G401 (cell line): ENCODE measurements at regions not wholly inside any gene's neighbourhood (a gene's known extent, or its start where the extent isn't known, plus 50 kb on each side); places are given as distances from the start of the nearest gene placed in this dataset.

ENCODE experiments used
- DNase-seq: peaks from one replicate; pipeline ENCODE4 v3.0.0-alpha.2; 2015; ENCODE audit warnings: low spot score
- in situ Hi-C: cut with HindIII; loops from 2 replicates; pipeline ENCODE4 v1.10.0; 2016; ENCODE audit warnings: low sequenced_read_pairs, mixed read lengths

GRCh38 chr9:25613709-25614108 is 64.5 kb downstream of the TUSC1 start:
- in situ Hi-C loops, result no loop called here
- DNase-seq, result no peak

- DNase-seq, result no peak
- in situ Hi-C loops, result no loop called here
These were observed 75.1 kb downstream of the TUSC1 start for GRCh38 chr9:25603106-25603505.

- DNase-seq, result no peak
- in situ Hi-C loops, result no loop called here
These were observed 75.7 kb downstream of the TUSC1 start for GRCh38 chr9:25602400-25603044.

- DNase-seq, result no peak
- in situ Hi-C loops, result no loop called here
These were observed 77.7 kb downstream of the TUSC1 start for GRCh38 chr9:25600501-25600900.

GRCh38 chr9:25584611-25585010 is 93.6 kb downstream of the TUSC1 start:
- no peak for DNase-seq
- in situ Hi-C loops, result no loop called here

GRCh38 chr9:25573281-25573680 is 105.0 kb downstream of the TUSC1 start:
- DNase-seq, result no peak
- in situ Hi-C loops, result no loop called here

- in situ Hi-C loops, result no loop called here
These were observed 106.8 kb downstream of the TUSC1 start for GRCh38 chr9:25571491-25571890.

GRCh38 chr9:25570802-25571201 is 107.4 kb downstream of the TUSC1 start:
- DNase-seq, result no peak
- in situ Hi-C loops, result no loop called here

More at GRCh38 chr9:25571491-25571890, 106.8 kb downstream of the TUSC1 start:
- DNase-seq, result no peak

- in situ Hi-C loops, result no loop called here
These were observed 116.1 kb downstream of the TUSC1 start for GRCh38 chr9:25562101-25562500.

GRCh38 chr9:25557645-25558300 is 120.5 kb downstream of the TUSC1 start:
- in situ Hi-C loops, result no loop called here
- DNase-seq, result no peak

More at GRCh38 chr9:25562101-25562500, 116.1 kb downstream of the TUSC1 start:
- no peak for DNase-seq

GRCh38 chr9:25556540-25556939 is 121.7 kb downstream of the TUSC1 start:
- in situ Hi-C loops, result no loop called here
- DNase-seq, result no peak

- in situ Hi-C loops, result no loop called here
- no peak for DNase-seq
These were observed 129.4 kb downstream of the TUSC1 start for GRCh38 chr9:25548847-25549246.

GRCh38 chr9:25543806-25544205 is 134.4 kb downstream of the TUSC1 start:
- in situ Hi-C loops, result no loop called here
- DNase-seq, result no peak

- no peak for DNase-seq
- in situ Hi-C loops, result no loop called here
These were observed 135.9 kb downstream of the TUSC1 start for GRCh38 chr9:25542319-25542718.

- no peak for DNase-seq
- in situ Hi-C loops, result no loop called here
These were observed 140.4 kb downstream of the TUSC1 start for GRCh38 chr9:25537808-25538207.

GRCh38 chr9:25519286-25519685 is 159.0 kb downstream of the TUSC1 start:
- no peak for DNase-seq
- in situ Hi-C loops, result no loop called here

GRCh38 chr9:25517701-25518100 is 160.5 kb downstream of the TUSC1 start:
- in situ Hi-C loops, result no loop called here
- DNase-seq, result no peak

GRCh38 chr9:25513509-25514033 is 164.7 kb downstream of the TUSC1 start:
- in situ Hi-C loops, result no loop called here
- no peak for DNase-seq

- no peak for DNase-seq
- in situ Hi-C loops, result no loop called here
These were observed 172.6 kb downstream of the TUSC1 start for GRCh38 chr9:25505644-25506043.

GRCh38 chr9:25481372-25481771 is 196.9 kb downstream of the TUSC1 start:
- in situ Hi-C loops, result no loop called here
- no peak for DNase-seq

GRCh38 chr9:25480696-25481095 is 197.5 kb downstream of the TUSC1 start:
- in situ Hi-C loops, result no loop called here
- DNase-seq, result no peak
